ENCODE measurements at regions not wholly inside any gene's neighbourhood (a gene's known extent, or its start where the extent isn't known, plus 50 kb on each side); places are given as distances from the start of the nearest gene placed in this dataset.
"Not testable (repeated sequence)": the region's sequence is repeated elsewhere in the genome, so short reads cannot be mapped to it uniquely, and the experiment has no call there.

DNA sequence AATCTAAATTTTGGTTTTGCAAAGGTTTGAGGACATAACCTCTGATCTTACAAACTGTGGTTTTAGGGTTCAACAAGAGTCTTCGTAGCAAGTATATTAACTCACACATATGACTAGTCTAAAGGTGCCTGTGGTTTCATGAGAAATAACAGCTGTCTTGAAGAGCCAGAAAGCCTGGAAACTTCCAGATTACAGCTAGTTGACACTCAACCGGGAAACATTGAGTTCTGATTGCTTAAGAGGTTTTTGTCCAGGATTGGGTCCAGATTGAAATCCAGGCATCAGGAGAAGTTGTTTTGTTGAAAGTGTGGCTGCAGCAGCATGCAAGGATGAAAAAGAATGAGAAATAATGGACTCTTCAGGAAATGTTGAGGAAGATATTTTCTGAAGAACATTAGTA is 69.9 kb downstream of the TSPY2 start:
- ATAC-seq, CTCF ChIA-PET: not testable (repeated sequence)

DNA sequence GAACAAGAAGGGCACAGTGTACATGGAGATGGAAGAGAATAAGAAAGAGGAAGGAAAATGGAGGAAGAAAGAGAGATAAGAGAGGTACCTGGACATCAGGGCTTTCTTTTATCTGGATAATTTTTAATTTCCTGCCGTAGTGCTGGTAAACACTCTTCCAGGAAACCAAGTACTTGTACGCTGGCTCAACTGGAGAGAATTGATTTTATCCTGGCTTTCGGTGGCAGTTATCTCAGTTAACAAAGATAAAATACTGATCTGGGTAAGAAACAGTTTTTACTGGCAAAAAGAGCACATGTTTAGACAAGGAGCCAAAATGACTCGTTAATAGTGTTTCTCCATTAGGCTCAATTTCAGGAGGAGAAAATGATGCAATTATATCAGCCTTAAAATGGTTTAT is 70.4 kb downstream of the TSPY2 start:
- POLR2A ChIA-PET; H3K9me3 Mint-ChIP-seq; CTCF ChIA-PET; H3K27me3 Mint-ChIP-seq (ENCODE audit: low read depth); H3K4me1 Mint-ChIP-seq; ATAC-seq; DNase-seq (ENCODE audit: low spot score); H3K27ac Mint-ChIP-seq; H3K4me3 Mint-ChIP-seq; H3K36me3 Mint-ChIP-seq: not testable (repeated sequence)

More for the DNA sequence above, 69.9 kb downstream of the TSPY2 start:
- H3K27me3 Mint-ChIP-seq (ENCODE audit: low read depth); H3K4me1 Mint-ChIP-seq; DNase-seq (ENCODE audit: low spot score); H3K4me3 Mint-ChIP-seq; H3K9me3 Mint-ChIP-seq; H3K36me3 Mint-ChIP-seq; POLR2A ChIA-PET; H3K27ac Mint-ChIP-seq: not testable (repeated sequence)

DNA sequence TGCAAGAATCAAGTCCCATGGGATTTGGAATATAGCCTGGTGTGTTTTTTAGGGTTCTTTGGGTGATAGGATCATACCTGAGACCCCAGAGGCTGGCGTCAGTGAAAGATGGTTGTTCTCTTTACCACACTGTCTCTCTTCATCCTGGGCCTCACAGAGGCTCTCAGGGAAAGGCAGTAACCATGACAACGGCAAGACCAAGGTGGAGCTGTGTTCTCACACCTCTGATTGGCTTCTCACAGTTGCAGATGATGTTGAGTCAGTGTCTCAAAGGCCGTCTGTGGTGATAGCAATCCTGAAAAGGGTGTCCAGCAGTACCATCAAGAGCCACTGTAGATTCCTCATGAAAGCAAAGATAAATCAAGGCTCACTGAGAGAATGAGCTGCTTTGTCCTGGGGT is 120.4 kb downstream of the TSPY2 start:
- ATAC-seq; POLR2A ChIA-PET; H3K4me1 Mint-ChIP-seq; DNase-seq (ENCODE audit: low spot score); H3K27me3 Mint-ChIP-seq (ENCODE audit: low read depth); H3K27ac Mint-ChIP-seq; H3K9me3 Mint-ChIP-seq; H3K4me3 Mint-ChIP-seq; H3K36me3 Mint-ChIP-seq; CTCF ChIA-PET: not testable (repeated sequence)

GRCh38 chrY:6382390-6383165 is 136.6 kb downstream of the TSPY2 start:
- H3K36me3 Mint-ChIP-seq, H3K4me3 Mint-ChIP-seq, POLR2A ChIA-PET: not testable (repeated sequence)

GRCh38 chrY:6388658-6389057 is 142.6 kb downstream of the TSPY2 start:
- H3K4me1 Mint-ChIP-seq; CTCF ChIA-PET; H3K27ac Mint-ChIP-seq; POLR2A ChIA-PET; ATAC-seq; DNase-seq (ENCODE audit: low spot score); H3K36me3 Mint-ChIP-seq; H3K4me3 Mint-ChIP-seq; H3K9me3 Mint-ChIP-seq; H3K27me3 Mint-ChIP-seq (ENCODE audit: low read depth): not testable (repeated sequence)

More at GRCh38 chrY:6382390-6383165, 136.6 kb downstream of the TSPY2 start:
- ATAC-seq; H3K27me3 Mint-ChIP-seq (ENCODE audit: low read depth); H3K9me3 Mint-ChIP-seq; CTCF ChIA-PET; H3K27ac Mint-ChIP-seq; H3K4me1 Mint-ChIP-seq; DNase-seq (ENCODE audit: low spot score): not testable (repeated sequence)

DNA sequence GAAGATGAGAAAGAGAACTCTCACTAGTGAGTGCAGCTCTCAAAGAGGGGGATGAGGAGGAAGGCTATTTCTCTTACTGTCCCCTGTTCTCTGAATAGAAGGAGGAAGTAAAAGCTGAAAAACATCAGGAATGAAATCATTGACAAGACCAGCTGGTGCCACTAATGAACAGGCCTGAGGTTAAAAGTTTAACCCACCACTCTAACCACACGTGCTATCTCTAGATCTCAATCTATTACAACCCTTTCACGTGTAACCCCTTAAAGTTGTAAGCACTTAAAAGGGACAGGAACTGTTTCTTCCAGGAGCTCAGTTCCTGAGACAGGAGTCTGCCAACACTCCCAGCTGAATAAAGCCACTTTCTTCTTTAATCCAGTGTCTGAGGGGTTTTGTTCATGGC is 143.5 kb downstream of the TSPY2 start:
- DNase-seq (ENCODE audit: low spot score); H3K9me3 Mint-ChIP-seq; CTCF ChIA-PET; H3K27me3 Mint-ChIP-seq (ENCODE audit: low read depth); H3K27ac Mint-ChIP-seq; H3K4me1 Mint-ChIP-seq; H3K4me3 Mint-ChIP-seq; H3K36me3 Mint-ChIP-seq; POLR2A ChIA-PET; ATAC-seq: not testable (repeated sequence)

- H3K27me3 Mint-ChIP-seq (ENCODE audit: low read depth); H3K4me3 Mint-ChIP-seq; CTCF ChIA-PET; H3K27ac Mint-ChIP-seq; H3K36me3 Mint-ChIP-seq; ATAC-seq; POLR2A ChIA-PET; H3K9me3 Mint-ChIP-seq; DNase-seq (ENCODE audit: low spot score); H3K4me1 Mint-ChIP-seq: not testable (repeated sequence)
These were observed 146.2 kb downstream of the TSPY2 start for GRCh38 chrY:6392200-6392599.

GRCh38 chrY:6393242-6393641 is 147.2 kb downstream of the TSPY2 start:
- POLR2A ChIA-PET; H3K4me3 Mint-ChIP-seq; H3K36me3 Mint-ChIP-seq; H3K27ac Mint-ChIP-seq; DNase-seq (ENCODE audit: low spot score); CTCF ChIA-PET; ATAC-seq; H3K9me3 Mint-ChIP-seq; H3K4me1 Mint-ChIP-seq; H3K27me3 Mint-ChIP-seq (ENCODE audit: low read depth): not testable (repeated sequence)

GRCh38 chrY:6395042-6395441 is 149.0 kb downstream of the TSPY2 start:
- ATAC-seq; CTCF ChIA-PET; H3K27me3 Mint-ChIP-seq (ENCODE audit: low read depth); H3K4me3 Mint-ChIP-seq; H3K27ac Mint-ChIP-seq; H3K4me1 Mint-ChIP-seq; H3K36me3 Mint-ChIP-seq; DNase-seq (ENCODE audit: low spot score); H3K9me3 Mint-ChIP-seq; POLR2A ChIA-PET: not testable (repeated sequence)

DNA sequence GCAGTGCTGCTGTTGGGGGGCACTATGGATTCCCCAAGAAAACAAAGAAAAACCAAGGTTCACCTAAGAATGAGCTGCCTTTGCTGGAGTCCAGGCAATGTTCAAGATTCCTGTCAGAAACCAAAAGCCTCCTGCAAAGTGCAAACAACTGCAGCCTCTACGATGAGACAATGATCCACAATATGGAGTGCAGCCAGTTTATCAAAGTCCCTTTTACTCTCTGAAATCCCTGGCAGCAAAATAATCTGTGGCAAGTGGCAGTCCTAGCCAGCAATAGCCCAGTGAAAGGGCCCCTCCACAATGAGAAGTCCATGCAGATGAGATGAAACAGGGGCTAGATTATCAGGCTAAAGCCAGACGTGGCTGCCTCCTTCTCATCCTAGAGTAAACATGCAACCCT is 155.8 kb downstream of the TSPY2 start:
- H3K27me3 Mint-ChIP-seq (ENCODE audit: low read depth); CTCF ChIA-PET: not testable (repeated sequence)

GRCh38 chrY:6406827-6407226 is 160.8 kb downstream of the TSPY2 start:
- H3K36me3 Mint-ChIP-seq; H3K9me3 Mint-ChIP-seq; H3K4me3 Mint-ChIP-seq; CTCF ChIA-PET; DNase-seq (ENCODE audit: low spot score); H3K27ac Mint-ChIP-seq; POLR2A ChIA-PET; H3K27me3 Mint-ChIP-seq (ENCODE audit: low read depth); ATAC-seq; H3K4me1 Mint-ChIP-seq: not testable (repeated sequence)

More for the DNA sequence above, 155.8 kb downstream of the TSPY2 start:
- DNase-seq (ENCODE audit: low spot score); ATAC-seq; H3K27ac Mint-ChIP-seq; H3K9me3 Mint-ChIP-seq; POLR2A ChIA-PET; H3K4me3 Mint-ChIP-seq; H3K36me3 Mint-ChIP-seq; H3K4me1 Mint-ChIP-seq: not testable (repeated sequence)

GRCh38 chrY:6419171-6419570 is 173.1 kb downstream of the TSPY2 start:
- H3K27ac Mint-ChIP-seq; POLR2A ChIA-PET; CTCF ChIA-PET; H3K36me3 Mint-ChIP-seq; H3K27me3 Mint-ChIP-seq (ENCODE audit: low read depth); H3K4me3 Mint-ChIP-seq; DNase-seq (ENCODE audit: low spot score); H3K4me1 Mint-ChIP-seq; ATAC-seq; H3K9me3 Mint-ChIP-seq: not testable (repeated sequence)

DNA sequence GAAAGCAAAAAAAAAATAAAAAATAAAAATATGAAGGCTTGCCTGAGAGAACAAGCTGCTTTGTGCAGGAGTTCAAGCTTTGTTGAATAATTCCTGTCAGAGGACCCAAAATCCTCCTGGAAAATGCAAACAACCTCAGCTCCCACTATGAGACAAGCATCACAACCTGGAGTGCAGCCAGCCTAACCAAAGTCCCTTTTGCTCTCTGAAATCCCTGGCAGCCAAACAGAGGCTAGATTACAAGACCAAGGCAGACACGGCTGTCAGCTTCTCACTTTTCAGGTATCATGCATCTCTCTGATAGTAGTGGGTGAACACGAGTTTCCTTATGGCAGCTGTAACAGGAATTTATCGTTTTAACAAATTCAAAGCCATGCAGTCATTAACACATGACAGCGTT is 180.7 kb downstream of the TSPY2 start:
- H3K4me1 Mint-ChIP-seq; H3K9me3 Mint-ChIP-seq; H3K27me3 Mint-ChIP-seq (ENCODE audit: low read depth); H3K27ac Mint-ChIP-seq; CTCF ChIA-PET; DNase-seq (ENCODE audit: low spot score); H3K4me3 Mint-ChIP-seq; H3K36me3 Mint-ChIP-seq; ATAC-seq; POLR2A ChIA-PET: not testable (repeated sequence)
